OCI-M2 (cell line): ENCODE measurements at regions not wholly inside any gene's neighbourhood (a gene's known extent, or its start where the extent isn't known, plus 50 kb on each side); places are given as distances from the start of the nearest gene placed in this dataset.
"Not testable (repeated sequence)": the region's sequence is repeated elsewhere in the genome, so short reads cannot be mapped to it uniquely, and the experiment has no call there.

ENCODE experiments used
- DNase-seq: peaks from one replicate; lab custom pipeline; 2025; ENCODE audit not compliant: unreplicated experiment; lab: John Stamatoyannopoulos, UW

DNA sequence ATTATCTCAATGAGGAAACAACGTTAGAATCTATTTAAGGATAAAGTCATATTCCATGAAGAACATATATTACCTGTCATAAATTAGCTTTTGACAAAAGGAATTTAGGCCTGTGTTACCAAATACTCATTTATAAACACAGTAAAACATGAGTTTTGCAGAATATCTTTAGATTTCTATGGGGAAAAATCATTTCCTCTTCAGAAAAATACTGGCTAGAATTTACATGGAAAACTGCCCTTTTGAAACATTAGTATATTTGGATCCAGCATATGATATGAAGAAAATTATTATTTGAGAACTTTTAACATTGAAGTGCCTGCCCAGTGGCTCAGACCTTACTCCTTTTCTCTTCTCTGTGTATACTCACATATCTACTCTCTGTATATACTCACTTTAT, 131.4 kb upstream of the NEIL3 start:
- DNase-seq: no peak

DNA sequence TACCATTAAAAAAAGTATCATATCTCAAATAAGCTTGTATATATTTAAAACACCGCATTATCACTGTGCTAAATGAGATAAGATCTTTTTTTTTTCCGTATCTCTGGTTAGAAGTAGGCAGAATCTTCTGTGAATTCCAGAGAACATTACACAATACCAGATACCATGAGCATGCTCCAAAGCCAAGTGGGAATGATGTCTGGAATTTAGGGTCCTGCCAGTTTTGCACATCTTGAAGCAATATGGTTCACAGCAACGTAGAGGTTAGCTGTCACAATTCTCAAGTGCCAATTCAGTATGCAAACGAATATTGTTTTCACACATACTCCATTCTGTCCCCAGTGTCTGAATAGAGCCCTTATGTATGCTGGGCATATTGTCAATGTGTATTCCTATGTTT, 127.5 kb upstream of the NEIL3 start:
- no peak for DNase-seq

GRCh38 chr4:177182728-177183127, 126.9 kb upstream of the NEIL3 start:
- DNase-seq: no peak

GRCh38 chr4:177185151-177185550, 124.5 kb upstream of the NEIL3 start:
- no peak for DNase-seq

- no peak for DNase-seq
Measured at GRCh38 chr4:177185579-177185978, 124.1 kb upstream of the NEIL3 start.

GRCh38 chr4:177187371-177187770, 122.3 kb upstream of the NEIL3 start:
- DNase-seq: no peak

- DNase-seq: no peak
Measured at GRCh38 chr4:177190995-177191580, 118.6 kb upstream of the NEIL3 start.

DNA sequence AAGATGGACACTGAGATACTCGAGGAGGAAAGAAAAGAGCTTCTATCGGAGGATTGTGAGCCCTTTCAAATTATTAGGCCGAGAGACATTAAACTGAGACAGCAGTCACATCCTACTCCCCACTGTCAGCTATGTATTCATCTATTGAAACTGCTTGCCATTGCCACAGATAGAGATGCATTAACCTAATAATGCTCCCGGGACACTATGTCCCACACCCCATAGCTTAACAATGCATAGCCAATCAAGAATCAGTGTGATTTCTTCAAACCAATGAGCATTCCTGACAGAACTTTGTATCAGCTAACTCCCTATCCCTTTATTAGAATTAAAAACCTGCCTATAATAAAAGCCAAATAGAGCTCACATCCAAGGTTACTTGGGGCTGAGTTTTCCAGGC, 118.1 kb upstream of the NEIL3 start:
- no peak for DNase-seq

- DNase-seq: no peak
Measured at GRCh38 chr4:177191991-177192390, 117.7 kb upstream of the NEIL3 start.

DNA sequence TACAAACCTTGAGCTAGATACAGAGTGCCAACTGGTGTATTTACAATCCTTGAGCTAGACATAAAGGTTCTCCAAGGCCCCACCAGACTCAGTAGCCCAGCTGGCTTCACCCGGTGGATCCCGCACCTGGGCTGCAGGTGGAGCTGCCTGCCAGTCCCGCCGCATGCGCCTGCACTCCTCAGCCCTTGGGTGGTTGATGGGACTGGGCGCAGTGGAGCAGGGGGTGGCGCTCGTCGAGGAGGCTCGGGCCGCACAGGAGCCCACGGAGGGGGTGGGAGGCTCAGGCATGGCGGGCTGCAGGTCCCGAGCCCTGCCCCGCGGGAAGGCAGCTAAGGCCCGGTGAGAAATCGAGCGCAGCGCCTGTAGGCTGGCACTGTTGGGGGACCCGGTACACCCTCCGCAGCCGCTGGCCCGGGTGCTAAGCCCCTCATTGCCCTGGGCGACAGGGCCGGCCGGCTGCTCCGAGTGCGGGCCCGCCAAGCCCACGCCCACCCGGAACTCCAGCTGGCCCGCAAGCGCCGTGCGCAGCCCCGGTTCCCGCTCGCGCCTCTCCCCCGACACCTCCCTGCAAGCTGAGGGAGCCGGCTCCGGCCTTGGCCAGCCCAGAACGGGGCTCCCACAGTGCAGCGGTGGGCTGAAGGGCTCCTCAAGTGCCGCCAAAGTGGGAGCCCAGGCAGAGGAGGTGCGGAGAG, 116.5 kb upstream of the NEIL3 start:
- not testable (repeated sequence) for DNase-seq

- DNase-seq: no peak
Measured at GRCh38 chr4:177194906-177195305, 114.8 kb upstream of the NEIL3 start.

DNA sequence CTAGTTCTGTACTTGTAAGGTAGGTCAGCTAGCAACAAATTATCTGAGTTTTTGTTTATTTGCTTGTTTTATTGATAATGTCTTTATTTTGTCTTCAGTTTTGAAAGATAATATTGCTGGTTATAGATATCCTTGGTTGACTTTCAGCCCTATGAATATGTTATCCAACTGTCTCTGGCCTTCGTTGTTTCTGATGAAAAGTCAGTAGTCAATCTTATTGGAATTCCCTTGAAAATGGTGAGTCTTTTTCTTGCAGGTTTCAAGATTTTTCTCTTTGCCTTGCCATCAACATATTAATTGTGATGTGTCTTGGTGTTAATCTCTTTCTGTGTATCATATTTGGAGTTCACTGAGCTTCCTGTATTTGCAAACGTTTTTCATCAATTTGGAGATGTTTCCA, 113.1 kb upstream of the NEIL3 start:
- DNase-seq: no peak

DNA sequence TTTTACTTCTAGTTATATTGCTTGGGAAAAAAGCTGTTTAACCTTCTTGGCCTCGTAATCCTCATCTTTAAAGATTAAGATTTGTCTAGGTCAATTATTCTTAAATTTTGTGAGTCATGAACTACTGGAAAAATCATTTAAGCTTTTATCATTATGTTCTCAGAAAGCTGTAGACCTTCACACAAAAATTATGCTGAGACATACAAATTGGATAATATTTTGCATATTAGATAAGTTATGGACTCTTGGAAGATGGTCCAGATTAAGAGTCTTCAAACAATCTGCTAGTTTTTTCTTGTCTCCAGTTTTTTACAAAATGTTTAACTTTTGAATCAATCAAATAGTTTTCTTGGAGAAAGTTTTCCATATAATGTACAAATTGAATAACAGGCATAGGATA, 108.1 kb upstream of the NEIL3 start:
- no peak for DNase-seq

GRCh38 chr4:177204126-177204525, 105.5 kb upstream of the NEIL3 start:
- no peak for DNase-seq

DNA sequence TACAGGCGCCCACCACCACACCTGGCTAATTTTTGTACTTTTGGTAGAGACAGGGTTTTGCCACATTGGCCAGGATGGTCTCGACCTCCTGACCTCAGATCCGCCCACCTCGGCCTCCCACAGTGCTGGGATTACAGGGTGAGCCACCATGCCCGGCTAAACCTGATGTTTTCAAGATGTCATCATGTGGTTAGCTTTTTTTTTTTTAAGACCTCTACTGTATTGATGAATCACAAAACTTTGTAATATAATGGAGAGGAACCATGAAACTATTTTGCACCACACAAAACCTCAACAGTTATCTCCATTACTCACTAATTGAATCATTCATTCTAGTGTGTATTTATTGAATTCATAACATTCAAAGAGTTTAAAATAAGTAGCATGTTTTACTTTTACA, 94.7 kb upstream of the NEIL3 start:
- DNase-seq: no peak

GRCh38 chr4:177220376-177220775, 89.3 kb upstream of the NEIL3 start:
- no peak for DNase-seq

GRCh38 chr4:177222781-177223180, 86.9 kb upstream of the NEIL3 start:
- DNase-seq: no peak

- no peak for DNase-seq
Measured at GRCh38 chr4:177225605-177226004, 84.1 kb upstream of the NEIL3 start.

DNA sequence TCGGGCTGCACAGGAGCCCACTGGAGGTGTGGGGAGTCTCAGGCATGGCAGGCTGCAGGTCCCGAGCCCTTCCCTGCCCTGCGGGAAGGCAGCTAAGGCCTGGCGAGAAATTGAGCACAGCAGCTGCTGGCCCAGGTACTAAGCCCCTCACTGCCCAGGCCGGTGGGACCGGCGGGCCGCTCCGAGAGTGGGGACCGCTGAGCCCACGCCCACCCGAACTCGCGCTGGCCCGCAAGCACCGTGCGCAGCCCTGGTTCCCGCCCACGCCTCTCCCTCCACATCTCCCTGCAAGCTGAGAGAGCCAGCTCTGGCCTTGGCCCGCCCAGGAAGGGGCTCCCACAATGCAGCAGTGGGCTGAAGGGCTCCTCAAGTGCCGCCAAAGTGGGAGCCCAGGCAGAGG, 82.0 kb upstream of the NEIL3 start:
- no peak for DNase-seq

DNA sequence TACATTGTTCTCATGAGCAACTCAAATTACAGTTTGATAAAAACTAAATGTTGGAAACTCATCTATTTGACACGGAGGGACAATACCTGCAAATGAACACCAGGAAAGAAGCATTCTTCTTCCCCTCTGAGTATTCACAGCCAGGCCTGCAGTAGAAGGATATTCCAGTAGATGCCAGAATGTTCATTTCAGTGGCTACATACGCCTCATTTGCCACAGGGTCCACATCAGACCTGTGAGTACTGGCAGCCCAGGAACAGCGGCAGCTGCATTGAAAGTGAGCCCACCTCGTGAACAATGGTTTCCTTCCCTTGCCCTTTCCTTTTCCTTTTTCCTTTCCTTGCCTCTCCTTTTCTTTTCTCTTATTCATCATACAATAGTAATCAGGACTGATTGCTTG, 81.1 kb upstream of the NEIL3 start:
- no peak for DNase-seq

DNA sequence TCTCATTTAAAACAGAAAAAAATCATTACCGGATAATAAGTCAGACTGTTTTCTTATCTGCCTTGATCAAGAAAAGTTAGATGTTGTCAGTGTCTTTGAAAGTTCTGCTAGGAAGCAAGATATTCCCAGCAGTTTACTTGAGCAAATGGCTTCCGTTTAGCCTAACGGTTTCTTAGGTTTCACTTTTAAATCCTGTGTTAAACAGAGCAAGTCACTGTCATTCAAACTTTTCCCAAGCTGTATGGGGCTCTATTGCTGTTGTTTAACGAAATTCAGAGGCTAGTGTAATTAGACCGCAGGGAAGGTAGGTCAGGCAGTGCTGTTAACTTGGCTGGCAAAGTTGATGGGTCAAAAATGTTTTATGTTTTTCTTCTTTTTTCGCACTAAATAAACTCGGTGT, 80.3 kb upstream of the NEIL3 start:
- no peak for DNase-seq

GRCh38 chr4:177232473-177232872, 77.2 kb upstream of the NEIL3 start:
- DNase-seq: no peak

DNA sequence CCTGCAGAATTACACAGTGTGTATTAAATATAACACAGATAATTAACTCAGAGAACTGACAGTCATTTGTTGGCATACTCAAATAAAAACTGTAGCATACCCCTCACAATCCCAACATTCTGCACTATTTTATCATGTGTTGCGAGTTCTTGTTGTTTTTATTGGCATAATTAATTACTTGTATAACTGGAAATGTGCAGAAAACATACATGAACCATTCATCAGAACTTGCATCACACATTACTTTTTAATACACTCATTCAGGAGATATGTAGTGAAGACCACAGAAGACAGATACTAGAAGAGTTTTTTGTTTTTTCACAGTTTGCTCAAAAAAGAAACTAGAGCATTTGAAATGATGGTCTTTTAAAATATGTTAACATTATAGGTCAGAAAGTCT, 74.6 kb upstream of the NEIL3 start:
- no peak for DNase-seq
